ENCODE measurements at regions not wholly inside any gene's neighbourhood (a gene's known extent, or its start where the extent isn't known, plus 50 kb on each side); places are given as distances from the start of the nearest gene placed in this dataset.
"Not testable (repeated sequence)": the region's sequence is repeated elsewhere in the genome, so short reads cannot be mapped to it uniquely, and the experiment has no call there.

DNA sequence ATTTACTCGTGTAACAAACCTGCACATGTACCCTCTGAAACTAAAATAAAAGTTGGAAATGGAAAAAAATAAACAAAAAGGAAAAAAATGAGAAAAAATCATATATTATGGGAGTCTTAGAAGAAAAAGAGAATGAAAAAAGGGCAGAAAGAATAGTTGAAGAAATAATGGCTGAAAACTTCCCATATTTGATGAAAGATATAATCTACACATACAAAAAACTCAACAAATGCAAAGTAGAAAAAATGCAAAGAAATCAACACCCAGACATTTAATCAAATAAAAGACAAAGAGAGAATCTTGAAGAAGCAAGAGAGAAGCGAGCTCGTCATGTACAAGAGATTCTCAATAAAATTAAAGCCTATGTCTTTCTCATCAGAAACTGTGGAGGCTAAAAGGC lies 73.8 kb downstream of the SLC25A46 start:
- DNase-seq = no peak

DNA sequence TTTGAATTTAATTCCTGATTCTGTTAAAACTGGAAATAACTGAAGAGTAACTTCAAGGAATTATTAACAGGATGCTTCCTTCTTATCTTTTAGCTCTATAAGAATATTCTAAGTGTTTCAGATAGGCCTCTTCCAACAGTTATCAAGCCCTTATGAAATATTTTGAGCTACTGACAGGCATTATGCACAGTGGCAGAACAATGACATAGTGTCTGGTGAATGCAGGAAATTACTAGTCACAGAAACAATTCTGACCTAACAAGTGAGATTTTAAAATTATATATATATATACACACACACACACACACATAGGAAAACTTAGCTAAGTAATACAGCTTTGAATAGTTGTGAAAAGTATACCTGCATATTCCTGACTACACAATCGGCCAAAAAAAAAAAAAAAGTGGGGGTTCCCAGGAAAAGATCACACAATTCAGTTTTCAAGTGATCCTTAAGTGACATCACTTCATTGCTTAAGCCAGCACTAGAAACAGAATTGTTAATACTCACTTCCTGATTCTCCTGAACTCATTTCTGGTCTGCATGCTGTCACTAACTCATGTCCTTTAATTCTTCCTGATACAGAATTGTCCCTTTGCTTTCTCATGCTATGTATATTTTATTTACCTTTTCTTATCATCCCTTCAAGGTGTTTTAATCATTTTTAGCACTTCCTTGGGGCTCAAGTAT lies 77.3 kb downstream of the SLC25A46 start:
- DNase-seq = no peak

GRCh38 chr5:110817459-110817858 lies 78.7 kb downstream of the SLC25A46 start:
- no peak for DNase-seq

GRCh38 chr5:110823571-110823970 lies 84.8 kb downstream of the SLC25A46 start:
- DNase-seq = no peak

- DNase-seq = no peak
Measured at GRCh38 chr5:110824936-110825441, 86.2 kb downstream of the SLC25A46 start.

DNA sequence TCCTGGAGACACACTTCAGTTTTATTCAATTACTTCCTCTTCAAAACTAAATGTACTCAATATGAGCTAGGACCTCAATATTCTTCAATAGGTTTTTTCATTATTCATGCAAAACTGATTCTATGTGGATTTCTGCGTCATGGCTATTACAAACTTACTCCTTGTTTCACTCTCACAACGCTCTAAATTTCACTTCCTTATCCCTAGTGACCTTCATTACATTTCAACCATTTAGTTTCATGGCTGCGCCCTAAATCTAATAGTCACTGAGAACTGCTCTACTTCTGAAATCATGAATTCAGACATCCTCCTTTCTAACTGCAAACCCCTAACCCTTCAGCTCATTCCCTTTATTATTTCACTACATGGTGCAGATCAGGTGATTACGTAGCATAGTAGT lies 93.9 kb downstream of the SLC25A46 start:
- no peak for DNase-seq

GRCh38 chr5:110834933-110835332 lies 96.1 kb downstream of the SLC25A46 start:
- DNase-seq = not testable (repeated sequence)

GRCh38 chr5:110836851-110837250 lies 98.0 kb downstream of the SLC25A46 start:
- peak; percentile 32 for DNase-seq

DNA sequence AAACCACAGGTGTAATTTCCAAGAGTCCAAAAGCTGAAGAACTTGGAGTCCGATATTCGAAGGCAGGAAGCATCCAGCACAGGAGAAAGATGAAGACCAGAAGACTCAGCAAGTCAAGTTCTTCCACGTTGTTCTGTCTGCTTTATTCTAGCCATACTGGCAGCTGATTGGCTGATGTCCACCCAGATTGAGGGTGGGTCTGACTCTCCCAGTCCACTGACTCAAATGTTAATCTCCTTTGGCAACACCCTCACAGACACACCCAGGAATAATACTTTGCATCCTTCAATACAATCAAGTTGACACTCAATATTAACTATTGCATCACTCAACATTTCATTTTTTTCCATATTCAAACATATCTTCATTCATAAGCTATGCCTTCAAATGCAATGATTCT lies 99.5 kb downstream of the SLC25A46 start:
- not testable (repeated sequence) for DNase-seq

DNA sequence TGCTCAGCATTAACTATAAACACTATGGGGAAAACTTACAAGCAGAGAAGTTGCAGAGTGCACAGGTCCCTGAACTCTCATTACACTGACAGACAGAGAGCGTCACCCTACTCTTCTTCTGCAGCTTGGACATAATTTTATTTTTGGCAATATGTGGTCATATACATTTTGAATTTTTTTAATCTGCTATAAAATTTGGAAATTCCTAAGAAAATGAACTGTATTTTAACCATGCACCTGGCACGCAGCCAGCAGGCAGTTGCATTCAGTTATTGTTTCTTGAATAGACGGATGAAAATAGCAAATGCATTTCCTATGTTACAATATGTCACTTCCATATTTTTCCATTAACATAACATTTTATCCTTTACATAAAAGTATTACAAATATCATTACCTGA lies 100.2 kb downstream of the SLC25A46 start:
- DNase-seq = no peak

DNA sequence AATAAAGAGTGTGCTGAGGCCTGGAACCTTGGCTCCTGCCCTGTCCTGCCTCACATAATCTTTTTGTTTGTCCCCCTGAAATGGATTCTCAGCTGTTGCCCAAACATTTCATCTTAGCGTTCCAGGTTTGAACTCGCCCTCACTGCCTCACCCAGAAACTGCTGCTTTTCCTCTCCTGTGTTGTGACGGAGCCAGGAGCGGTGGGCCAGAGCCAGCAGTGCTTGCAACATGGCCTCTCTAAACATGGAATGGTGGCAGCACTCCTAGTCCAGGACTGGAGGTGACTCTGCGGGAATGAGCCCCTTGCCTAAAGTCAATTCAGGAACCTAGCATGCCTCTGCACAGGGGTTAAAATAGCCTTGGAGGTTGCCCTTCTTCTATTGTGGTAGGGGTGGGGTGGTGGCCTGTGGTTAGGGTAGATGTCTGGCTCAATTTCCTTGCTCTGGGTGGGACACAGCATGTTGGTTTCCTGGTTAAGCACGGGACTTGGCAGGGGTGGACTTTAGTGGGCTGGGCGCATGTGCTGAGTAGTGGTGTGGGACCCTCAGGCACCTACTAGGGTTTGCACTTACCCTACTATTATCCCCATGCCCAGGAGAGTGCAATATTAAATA lies 101.6 kb downstream of the SLC25A46 start:
- DNase-seq = no peak

GRCh38 chr5:110841137-110841536 lies 102.3 kb downstream of the SLC25A46 start:
- DNase-seq = no peak

DNA sequence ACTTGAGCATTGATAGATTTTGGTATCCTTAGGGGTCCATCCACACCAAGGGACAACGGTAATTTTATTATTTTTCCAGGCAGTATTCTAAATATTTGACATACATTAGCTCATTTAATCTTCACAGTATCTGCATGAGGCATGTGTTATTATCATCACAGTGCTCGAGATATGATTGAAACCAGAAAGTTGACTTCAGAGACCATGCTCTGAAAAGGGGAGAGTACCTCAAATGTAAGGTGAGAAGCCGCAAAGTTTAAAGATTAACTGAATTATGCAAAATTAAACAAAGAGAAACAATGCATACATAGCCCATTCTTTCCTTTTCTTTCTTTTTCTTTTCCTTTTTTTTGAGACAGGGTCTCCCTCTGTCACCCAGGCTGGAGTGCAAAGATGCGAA lies 104.1 kb downstream of the SLC25A46 start:
- DNase-seq = no peak

GRCh38 chr5:110844251-110844650 lies 105.4 kb downstream of the SLC25A46 start:
- no peak for DNase-seq

DNA sequence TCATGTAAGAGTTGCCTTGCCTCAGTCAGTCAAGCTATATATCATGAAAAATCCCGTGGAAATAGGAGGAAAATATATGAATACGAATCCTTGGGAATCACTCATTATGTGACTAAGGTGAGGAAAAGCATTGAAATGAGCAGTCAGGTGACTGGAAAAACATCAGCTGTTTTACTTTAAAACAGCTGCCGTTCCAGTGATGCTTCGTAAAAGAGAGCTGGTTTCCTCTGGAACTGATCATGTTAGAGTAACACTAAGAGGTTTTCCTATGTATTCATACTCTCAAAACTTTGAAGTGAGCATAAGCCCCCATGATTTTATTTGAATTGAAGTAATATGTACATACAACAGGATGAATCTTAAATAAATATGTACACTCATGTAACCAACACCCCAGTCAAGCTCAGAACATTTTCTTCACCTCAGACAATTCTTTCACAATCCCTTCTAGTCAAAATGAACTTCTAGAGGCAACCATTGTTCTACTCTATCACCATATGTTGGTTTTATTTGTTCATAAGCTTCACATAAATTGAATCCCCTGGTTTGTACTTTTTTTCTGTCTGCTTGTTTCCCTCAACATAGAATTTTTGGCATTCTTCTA lies 107.7 kb downstream of the SLC25A46 start:
- DNase-seq = no peak

GRCh38 chr5:110851357-110851756 lies 112.5 kb downstream of the SLC25A46 start:
- DNase-seq = no peak

DNA sequence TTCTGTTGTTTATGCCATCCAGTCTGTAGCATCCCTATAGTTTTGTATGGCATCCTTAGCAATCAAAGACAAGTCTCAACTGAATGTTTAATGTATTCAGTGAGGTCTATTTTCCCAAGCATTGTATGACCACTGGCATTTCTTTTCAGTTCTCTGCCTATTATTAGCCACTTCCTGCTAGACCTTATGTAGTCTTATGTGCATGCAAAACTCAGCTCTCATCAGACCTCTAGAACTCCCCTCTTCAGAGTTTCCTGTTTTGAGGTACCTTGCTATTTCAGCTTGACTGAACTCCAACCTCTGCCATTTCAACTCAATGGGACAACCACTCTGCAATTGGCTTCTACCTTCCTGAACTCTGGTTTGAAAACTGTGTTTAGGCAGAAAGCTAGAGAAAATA lies 113.2 kb downstream of the SLC25A46 start:
- DNase-seq = no peak

DNA sequence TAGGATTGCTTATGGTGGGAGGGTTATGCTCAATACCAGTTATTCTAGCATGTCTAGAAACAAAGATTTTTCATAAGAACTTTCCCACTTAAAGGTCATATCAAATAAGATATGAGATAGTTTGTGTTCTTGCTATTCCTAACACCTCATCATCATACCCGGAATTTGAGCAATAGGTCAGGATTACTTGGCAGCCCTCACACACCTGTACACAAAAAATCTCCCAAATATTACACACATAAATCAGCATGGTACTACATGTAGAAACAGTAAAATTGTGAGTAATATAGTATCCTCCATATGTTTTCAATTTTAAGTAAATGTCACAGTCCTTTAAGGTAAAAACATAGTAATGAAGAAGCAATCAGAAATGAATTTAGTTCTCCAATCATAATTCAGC lies 113.7 kb downstream of the SLC25A46 start:
- DNase-seq = no peak

GRCh38 chr5:110853267-110853666 lies 114.5 kb downstream of the SLC25A46 start:
- DNase-seq = no peak

- DNase-seq = no peak
Measured at GRCh38 chr5:110854200-110854599, 115.4 kb downstream of the SLC25A46 start.

DNA sequence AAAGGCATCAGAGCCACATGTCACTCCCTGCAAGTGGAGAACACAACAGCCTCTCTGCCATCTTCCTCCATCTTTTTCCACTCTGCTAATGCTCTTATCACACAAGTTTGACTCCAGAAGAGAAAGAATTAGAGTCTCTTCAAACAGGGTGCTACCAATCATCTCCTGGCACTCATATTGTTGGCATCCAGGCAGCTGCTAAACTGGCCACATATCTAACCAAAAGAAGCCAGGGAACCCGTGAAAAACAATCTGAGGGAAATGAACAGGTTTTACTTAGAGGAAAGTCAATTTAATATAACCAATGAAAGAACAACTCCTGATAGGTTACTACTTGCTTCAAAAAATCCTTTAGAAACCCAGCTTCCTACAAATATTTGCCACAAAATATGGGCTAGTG lies 117.2 kb downstream of the SLC25A46 start:
- DNase-seq = no peak

DNA sequence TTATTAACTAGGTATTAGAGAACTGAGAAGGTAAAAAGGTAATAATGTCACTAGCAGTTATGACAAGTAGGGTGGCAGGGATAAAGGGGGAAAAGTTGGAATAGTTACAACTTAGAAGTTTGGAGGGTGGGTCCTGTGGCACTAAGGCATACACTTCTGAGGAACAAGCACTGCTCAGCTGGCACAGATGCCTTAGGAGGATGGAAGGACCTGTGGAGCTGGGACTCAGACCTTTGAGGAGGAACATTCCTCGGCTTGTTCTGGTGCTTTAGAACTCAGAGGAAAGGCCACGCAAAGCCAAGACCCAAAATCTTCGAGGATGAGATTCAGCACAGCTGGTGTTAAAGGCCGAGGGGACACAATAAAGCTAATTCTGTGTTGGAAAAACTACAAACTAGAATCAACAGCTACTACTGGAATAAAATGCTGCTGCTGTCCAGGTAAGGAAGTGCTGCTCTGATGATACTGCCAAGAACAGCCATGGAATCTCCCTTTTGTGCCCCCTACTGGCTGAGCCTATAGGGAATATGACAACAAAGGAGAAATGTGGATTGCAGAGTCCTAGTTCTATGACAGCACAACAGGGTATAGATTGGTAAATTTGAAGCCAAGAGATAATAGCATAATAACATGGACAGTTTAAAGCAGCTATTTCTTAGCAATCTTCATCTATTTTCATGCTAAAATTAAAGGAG lies 126.7 kb downstream of the SLC25A46 start:
- DNase-seq = no peak

DNA sequence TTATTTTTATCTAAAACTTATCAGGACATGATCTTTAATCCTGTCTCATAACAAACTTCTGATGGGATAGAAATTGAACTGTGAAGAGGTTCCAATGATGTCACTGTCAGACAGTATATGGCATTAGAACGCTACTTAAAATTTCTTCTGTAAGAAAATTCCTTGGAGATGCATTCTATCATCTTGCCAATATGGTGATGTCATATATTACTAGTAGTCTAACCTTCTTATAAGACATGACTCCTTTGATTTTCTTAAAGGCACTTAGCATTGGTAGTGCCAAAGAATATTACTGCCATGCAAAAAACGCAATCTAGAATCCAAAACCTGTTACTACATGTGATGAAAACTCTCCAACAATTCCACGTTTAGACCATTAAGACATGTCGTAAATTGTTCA lies 131.1 kb downstream of the SLC25A46 start:
- no peak for DNase-seq

- no peak for DNase-seq
Measured at GRCh38 chr5:110872200-110872599, 133.4 kb downstream of the SLC25A46 start.
